AG08395 (cell line): ENCODE measurements at regions not wholly inside any gene's neighbourhood (a gene's known extent, or its start where the extent isn't known, plus 50 kb on each side); places are given as distances from the start of the nearest gene placed in this dataset.
A peak's percentile ranks its signal among the peaks of the same experiment; 100 is the strongest.
"Not testable (repeated sequence)": the region's sequence is repeated elsewhere in the genome, so short reads cannot be mapped to it uniquely, and the experiment has no call there.

Experiments used
- DNase-seq: peaks from one replicate; pipeline ENCODE4 v3.0.0; 2012; ENCODE audit warnings: mixed read lengths, low spot score

DNA sequence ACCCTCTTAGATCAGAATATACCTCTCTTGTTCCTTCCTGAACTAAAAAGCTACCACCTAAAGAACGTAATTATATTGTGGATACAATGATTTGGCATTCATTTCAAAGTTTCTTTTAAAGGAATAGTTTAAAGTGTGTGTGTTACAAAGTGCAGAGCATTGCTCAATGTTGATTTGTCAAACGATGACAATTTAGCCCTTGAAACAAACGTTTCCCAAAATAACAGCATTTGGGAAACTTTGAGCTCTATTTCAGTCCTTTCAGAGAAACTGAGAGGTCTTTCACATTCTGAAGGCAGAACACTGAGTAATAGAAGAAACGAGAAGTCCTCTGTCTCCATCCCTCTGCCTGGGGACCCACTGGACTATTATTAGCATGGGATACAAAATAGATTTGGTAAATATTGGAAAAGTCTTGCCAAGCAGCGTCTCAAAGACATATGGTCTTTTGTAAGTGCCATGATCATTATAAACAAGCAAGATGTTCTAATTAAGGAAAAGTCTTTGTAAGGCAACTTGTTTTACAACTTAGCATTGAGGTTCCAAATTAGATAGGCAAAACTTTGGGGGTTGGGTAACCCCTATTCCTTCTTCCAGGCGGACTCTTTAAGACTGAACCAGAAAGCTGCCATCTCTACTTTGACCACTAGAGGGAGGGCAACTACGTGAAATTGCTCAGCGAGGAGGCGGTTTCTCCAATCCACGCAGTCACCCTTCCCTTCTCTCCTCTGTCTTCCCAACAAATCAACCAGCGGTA, 208.8 kb downstream of the RNF144B start:
- peak; percentile 70 for DNase-seq

DNA sequence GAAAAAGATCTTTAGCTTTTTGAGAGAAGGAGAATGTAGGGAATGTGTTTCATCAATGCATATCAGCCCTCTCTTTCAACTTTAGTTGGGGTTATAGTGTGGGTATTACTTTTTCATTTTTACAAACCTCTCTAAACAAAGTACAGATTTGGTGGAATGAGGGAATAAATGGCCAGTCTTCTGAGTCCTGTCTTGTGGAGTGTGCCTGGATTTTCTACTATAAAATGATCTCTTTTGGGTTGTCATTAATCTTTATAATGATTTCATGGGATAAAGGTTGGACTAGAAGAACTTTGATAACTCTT, 209.3 kb downstream of the RNF144B start:
- DNase-seq: no peak

DNA sequence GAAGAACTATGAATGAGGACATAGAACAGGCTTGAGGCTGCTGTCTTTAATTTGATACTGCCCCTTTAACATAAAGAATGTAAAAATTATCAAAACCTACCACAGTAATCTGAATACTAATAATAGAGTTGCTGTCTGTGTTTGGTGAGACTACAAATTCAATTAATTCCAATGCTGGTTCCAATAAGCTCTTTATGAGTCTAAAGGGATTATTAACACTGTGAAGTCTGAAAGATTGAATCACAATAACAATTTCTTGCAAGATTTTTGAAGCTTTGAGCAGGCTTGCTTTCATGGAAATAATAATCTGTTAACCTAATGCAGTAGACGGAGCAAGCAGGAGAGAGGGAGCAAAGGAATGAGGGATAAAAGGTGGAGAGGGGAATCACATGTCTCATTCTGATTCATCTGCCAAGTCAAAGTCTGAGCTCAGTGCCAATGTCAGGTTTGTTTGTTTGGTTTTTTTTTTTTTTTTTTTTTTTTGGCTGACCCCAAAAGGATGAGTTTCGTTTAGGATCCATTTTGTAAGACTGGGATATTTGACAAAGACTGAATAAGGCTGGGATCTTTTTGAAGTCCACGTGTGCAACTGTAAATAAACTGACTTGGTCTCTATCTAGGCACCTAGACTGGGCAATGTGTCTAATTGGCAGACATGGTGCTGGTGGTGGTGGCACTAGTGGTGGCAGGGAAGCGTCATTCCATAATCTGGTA, 211.6 kb downstream of the RNF144B start:
- no peak for DNase-seq

DNA sequence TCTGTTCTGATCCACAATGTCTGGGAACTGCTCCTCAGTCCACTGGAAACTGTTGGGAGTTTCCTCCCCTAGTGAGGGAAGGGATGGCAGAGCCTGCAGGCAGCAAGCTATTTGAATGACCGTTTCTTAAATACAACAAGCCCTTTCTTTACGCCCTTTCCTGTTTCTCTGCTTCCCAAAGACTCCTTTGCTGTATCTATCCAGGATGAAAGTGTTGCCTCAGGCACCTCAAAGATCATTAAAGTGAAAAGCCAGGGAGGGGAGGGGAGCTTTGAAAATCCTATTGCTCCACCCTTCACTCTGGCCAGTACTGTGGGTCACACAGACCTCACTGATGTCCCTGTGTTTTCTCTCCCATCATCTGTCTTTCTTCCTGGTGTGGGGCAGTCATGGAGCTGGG, 213.1 kb downstream of the RNF144B start:
- no peak for DNase-seq

DNA sequence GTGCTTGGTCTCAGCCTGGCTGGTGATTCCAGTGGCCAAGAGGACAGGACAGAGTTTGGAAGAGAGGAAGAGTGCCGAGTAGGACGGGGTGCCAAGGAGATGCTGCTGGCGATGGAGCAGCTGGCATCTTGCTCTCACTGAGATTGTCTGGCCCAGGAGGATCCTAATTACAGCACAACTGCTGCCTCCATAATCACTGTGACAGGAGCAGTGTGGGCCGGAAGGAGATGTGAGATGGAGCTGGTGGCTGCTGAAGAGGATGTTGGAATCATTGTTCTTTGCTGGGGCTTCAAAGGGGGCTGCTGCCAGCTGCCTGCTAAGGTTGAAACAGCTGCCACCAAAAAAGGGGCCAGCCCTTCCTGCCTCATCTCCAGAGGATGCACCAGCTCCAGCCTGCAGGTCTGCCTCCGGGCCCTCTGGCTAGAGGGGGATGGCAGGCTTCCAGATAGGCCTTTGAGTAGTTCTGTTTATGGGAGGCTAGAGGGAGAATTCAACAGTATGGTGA, 214.4 kb downstream of the RNF144B start:
- no peak for DNase-seq

DNA sequence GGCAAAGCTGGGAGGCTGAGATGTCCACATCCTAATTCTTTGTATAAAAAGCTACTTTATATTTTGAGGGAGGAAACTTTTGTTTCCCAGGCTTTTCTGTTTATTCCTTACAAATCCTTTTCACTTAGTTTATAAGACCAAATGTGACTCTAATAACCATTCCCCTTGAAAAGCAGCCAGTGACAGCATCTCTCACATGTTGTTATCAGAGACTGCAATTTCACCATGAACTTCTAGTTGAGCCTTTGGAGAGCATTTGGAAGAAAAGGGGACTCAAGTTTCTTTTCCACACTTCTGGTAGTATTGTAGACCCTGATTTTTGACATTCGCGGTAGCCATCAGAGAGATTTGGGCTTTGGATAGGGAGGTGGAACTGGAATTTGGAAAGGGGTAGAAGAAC, 215.8 kb downstream of the RNF144B start:
- DNase-seq: no peak

DNA sequence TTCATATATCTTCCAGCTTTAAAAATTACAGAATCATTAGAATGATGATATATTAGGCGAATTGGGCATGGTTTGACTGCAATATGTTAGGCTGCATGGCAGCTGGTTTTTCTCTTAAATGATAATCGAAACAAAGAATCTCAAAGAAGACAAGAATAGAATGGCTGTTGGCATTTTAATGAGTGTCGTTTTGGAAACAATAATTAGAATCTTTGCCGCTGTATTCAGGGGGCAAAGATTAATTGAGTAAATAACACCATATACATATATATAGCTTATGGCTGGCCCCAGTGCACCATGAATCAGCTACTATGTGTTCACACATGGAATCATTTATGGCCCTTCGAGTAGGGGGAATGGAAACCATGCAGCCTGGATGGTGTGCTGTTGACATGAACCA, 216.2 kb downstream of the RNF144B start:
- no peak for DNase-seq

DNA sequence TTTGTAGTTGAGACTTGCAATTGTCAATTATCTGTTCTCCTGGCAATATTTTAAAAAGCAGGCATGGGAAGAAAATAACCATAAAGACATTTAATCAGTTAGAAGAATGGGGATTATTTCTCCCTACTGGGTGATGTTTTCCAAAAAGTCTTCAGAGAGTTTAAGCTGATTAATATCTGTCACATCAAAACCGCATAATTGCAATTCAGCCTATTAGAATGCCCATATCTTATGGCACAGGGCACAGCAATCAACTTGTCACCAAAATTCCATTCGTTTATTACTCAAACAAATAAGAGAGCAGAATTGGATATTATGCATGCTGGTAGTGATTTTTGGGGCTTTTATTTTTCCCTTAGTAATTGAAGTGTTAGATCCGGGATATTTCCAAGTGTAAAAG, 218.7 kb downstream of the RNF144B start:
- DNase-seq: no peak

DNA sequence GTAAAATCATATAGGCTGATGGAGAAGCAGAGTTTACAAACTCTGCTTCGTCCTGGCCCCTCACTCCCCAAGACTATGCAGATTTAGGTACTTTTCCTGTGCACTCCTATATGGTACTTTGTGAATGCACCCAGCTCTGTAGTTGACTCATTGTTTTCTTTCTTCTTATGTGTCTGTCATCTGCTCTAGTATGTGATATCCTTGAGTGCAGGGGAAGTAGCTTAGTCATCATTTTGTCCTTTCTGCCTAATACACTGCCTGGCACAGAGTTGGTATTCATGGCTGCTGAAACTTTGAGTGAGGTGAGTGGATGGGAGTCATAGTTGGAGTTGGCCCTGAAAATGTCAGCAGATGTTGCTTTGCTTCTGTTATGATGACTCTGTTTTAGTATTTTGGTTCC, 222.6 kb downstream of the RNF144B start:
- DNase-seq: no peak

DNA sequence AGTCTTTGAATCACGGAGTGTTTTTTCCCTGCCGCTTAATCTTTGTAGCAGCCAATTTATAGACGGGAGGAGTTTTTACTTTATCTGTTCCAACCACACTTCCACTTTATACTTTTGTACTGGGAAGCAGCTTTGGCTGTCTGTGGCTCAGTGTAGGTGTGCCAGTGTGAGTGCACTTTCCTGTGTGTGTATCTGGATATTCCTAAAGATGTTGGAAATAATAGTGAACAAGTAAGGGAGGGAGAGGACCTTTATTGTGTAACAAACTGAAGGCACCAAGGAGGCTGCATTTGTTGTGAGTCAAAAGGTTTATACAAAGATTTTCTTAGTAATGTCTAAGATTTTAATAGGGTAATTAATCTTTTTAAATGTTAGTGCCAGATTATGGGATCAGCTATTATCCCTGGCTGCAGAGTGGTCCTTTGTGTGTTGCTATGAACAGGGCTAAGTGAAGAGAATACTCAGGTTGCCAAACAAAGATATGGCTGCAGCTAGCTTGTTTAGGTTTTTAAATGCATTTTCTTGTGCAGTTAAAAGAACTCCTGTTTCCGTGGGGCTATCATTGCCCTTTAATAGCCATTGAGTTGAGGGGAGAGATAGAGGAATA, 226.3 kb downstream of the RNF144B start:
- DNase-seq: no peak

DNA sequence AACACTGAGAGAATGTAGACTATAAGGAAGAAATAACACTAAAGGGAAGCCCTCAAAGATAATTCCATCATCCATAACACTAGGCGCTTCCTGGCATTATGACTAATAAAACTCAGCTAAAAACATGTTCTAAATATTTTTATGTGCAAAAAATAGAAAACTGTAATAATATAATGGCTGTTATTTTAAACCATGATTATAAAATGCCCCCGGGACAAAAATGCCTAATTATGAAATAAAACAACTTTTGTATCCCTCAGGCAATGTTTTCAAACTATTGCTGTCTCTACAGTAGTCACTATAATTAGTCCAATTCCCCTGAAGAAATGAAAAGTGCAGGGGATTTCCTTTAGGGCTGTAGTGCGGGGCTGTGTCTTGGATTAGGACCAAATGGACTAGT, 242.4 kb downstream of the RNF144B start:
- DNase-seq: no peak

DNA sequence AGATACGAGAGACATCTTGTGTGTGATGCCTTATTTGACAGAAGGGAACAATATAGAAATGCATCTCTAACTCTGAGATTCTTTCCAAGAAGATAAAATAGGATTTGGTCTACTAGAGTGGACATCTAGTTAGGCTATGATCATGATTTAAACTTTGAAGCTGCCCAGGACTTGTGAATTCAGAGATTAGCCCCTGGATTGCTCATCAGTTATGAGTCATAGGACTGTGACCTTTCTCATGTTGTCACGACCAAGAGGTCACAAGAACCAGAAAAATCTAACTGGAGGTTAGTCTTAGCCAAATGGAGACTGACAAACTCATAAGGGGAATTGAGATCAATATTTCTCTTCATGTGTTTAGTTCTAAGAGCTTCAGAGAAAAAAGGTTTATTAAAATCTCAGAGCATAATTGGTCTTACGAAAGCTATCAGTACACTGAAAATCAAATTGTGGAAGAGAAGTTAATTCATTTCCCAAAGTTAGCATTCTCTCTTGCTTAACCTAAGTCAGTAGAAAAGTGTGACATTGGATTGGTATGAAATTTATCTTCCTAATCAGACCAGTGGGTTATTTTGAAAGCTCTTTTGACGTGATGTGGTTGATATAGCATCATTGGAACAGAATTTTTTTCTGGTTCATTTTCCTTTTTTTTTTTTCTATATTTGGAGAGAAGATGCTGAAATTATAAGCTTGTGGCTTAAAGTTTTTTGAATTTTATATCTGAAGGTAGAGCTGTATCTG, 245.7 kb downstream of the RNF144B start:
- DNase-seq: peak; percentile 10

DNA sequence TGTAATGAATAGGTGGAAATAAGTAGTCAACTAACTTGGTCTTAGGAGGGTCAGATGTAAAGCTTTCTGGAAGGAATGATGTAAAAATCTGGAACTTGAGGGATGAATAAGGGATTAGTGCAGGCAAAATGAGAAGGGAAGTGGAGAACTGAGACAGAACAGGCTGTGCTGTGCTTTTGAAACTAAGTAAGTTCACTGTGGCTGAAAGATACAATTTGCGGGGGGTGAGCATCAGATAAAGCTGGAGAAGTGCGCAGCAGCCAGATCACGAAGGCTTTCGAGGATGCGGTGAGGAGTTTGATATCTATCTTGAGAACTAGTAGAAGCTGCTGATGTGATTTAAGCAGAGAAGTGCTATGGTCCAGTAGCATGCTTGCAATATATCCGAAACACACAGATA, 247.8 kb downstream of the RNF144B start:
- DNase-seq: no peak

DNA sequence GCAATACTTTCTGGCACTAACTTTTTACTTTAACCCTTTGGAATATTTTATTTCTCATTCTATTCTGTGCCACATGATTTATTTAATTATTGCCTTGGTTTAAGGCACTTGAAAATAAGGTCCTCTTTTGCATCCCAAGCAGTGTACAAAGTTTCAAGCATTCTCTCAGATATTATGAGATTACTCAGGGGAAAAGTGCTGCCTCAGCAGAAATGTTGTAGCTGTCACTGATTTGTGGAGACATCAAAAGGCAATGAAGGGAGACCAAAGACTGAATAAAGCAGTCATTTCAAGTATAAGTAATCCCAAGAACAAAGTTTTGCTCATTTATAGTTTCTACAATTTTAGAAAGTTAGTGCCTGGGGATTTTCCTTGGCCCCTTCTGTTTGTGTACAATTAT, 253.0 kb downstream of the RNF144B start:
- DNase-seq: no peak

DNA sequence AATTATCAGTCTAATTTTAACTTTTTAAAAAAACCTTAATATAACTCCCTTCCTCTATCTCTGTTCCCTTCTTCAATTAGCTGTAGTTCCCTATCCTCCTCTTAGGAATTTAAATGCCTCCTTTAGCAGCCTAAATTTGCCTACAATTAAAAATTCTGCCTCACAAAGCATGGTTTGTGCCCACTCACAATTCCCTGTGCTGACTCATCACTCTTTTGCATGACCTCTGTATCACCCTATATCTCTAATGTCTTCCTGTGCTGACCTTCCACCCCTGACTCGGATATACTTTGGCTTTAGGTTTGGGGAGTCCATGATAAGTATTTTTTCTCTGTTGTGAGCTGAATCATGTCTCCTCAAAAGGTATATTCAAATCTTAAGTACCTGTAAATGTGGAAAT, 253.6 kb downstream of the RNF144B start:
- no peak for DNase-seq

DNA sequence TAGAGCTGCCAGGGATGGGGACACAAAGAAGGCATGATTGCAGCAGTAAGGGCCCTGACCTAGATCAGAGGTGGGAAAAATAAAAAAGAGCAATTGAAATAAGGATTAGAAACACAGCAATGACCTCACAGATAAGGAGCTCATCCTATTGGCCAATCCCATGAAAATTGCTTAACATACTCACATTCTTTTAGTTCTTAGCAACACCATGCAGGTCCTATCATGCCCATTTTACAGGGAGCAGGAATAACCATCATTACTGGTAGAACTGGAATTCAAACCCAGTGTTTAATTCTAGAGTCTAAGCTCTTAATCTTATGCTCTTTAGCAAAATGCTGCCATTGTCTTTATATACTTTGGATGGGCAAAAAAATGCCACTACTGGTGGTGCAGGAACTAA, 267.7 kb downstream of the RNF144B start:
- no peak for DNase-seq

DNA sequence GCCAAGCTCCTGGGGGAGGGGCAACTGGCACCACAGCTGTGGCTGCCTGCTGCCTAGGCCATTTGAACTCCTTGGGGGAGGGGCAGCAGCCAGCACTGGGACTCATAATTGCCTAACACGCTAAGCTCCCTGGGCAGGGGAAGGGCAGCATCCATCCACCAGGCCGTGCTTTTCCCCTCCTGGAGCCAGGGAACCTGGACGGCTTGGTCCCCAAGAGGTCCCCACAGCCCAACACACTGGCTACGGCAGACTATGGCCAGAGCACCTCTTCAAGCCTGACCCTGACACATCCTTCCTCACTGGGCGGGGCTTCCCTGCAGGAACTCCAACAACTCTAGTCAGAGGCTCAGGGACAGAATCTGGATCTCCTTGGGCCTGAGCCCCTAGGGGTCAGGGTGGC, 269.4 kb downstream of the RNF144B start:
- no peak for DNase-seq

DNA sequence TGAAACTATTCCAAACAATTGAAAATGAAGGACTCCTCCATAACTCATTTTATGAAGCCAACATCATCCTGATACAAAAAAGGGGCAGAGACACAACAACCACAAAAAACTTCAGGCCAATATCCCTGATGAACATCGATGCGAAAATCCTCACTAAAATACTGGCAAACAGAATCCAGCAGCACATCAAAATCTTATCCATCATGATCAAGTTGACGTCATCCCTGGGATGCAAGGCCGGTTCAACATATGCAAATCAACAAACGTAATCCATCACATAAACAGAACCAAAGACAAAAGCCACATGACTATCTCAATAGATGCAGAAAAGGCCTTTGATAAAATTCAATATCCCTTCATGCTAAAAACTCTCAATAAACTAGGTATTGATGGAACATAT, 272.8 kb downstream of the RNF144B start:
- not testable (repeated sequence) for DNase-seq

DNA sequence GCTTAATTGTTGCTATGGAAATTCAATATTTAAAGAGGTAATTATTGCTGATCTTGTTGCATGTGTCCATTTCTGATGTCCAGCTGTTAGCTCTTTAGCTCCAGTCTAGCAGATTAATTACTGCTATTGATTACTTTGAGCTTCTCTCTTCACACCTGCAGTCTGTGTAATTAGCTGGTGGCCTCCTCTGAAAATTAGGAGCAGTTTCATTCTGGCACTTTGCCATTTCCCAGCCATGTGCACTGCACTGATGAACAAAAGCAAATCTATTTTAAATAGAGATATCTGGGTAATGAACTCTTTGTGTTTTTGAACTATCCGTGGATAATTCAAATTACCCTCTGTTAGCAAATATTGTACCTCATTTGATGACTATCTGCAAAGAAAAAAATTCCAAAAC, 275.9 kb downstream of the RNF144B start:
- DNase-seq: no peak

DNA sequence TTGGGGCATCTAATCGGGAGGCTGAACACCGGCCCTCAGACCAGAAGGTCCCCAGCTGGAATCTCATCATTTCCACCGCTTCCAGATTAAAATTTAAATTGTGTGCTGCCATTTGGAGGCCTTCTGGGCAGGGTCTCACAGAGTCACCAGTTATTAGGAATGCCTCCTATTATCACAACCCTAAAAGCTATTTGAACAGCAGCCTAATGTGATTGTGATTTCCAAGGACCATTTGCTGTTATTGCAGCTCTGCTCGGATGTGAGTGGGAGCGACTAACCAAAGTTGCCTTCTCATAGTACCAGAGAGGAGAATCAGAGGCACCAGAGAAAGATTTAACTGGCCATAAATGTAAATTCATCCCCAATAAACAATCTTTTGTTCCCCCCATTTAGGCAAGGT, 277.3 kb downstream of the RNF144B start:
- DNase-seq: no peak

DNA sequence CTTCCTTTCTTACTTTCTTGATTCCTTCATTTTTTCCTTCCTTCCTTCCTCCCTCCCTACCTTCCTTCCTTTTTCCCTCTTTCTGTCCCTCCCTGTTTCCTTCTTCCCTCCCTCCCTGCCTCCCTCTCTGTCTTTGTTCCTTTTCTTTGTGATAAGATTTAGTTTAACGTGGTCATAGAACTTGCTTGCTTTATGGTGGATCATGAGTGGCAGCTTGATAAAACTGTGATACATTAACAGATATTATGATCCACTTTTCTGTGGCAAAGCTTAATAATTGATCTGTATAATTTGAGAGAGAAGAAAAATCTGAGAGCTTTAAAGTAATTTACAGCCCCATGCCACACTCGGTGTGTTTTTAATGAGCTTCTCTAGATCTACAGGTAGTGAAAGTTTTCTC, 280.5 kb downstream of the RNF144B start:
- DNase-seq: no peak

DNA sequence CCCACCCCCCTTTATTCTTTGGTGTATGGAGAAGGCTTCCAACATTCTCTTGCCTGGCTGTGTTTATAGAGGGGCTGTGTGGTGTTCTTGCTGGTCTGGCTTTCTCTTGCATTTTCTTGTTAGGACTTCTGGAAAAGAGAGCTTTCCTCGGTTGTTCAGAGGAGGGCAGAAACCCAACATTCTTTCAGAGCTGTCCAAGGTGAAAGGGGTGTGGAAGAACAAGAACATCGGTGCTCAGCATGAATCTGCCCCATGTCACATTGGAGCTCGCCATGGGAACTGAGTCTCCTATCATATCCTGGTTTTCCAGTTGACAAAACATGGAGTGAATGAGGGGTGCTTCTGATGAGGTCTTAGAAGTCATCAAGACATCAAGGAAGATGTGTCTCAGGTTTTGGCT, 281.8 kb downstream of the RNF144B start:
- DNase-seq: no peak

DNA sequence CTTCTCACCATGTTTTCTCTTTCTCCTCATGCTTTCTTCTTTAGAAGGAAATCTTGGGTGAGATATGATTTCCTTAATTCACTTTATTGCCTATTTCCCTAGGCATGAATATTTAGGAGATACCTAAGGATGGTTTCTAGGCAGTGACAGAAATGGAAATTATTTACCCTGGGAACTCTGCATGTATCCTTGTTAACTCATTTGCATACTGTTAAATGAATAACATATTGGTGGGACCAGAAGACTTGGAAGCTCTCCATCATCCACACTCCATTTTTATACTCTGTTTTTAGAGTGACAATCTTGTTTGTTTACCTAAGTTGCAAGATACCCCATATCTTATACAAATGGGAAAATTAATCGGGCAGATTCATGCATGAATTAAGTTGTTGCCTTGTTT, 285.7 kb downstream of the RNF144B start:
- no peak for DNase-seq
